AG10803 (cell line): ENCODE measurements at regions not wholly inside any gene's neighbourhood (a gene's known extent, or its start where the extent isn't known, plus 50 kb on each side); places are given as distances from the start of the nearest gene placed in this dataset.
A peak's percentile ranks its signal among the peaks of the same experiment; 100 is the strongest.

Source experiments
- DNase-seq: peaks from one replicate; pipeline ENCODE4 v3.0.0; 2010; ENCODE audit warnings: low read depth
- H3K4me3 ChIP-seq: 2 replicates; pipeline ENCODE4 v1.5.1; 2011; ENCODE audit warnings: mild to moderate bottlenecking, low read length, control low read depth
- TF ChIP-seq, protein P1 (sequence below): conservative IDR thresholded peaks from 2 replicates; pipeline ENCODE4 v1.5.1; 2011; ENCODE audit warnings: mild to moderate bottlenecking, low read length, control low read depth, inconsistent platforms

DNA sequence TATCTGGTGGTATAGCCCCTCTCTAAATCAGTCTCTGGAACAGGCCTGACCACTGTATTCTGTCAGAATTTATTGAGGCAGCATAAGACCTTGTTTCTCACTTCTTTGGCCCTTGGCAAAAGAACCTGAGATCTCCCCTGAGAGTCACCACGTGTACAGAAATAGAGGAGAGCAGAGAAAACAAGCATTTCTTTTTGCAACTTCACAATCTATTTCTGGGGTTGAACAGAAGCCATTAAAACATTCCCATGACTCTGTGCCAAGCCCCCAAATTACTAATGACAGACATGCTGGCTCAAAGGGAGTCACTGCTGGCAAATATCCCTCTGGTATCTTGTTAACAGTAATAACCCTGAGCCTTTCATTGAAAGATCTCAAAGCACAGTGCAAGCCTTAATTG is 395.3 kb downstream of the MAFB start:
- H3K4me3 ChIP-seq: no peak overlapping the region
- TF ChIP-seq, protein P1, sequence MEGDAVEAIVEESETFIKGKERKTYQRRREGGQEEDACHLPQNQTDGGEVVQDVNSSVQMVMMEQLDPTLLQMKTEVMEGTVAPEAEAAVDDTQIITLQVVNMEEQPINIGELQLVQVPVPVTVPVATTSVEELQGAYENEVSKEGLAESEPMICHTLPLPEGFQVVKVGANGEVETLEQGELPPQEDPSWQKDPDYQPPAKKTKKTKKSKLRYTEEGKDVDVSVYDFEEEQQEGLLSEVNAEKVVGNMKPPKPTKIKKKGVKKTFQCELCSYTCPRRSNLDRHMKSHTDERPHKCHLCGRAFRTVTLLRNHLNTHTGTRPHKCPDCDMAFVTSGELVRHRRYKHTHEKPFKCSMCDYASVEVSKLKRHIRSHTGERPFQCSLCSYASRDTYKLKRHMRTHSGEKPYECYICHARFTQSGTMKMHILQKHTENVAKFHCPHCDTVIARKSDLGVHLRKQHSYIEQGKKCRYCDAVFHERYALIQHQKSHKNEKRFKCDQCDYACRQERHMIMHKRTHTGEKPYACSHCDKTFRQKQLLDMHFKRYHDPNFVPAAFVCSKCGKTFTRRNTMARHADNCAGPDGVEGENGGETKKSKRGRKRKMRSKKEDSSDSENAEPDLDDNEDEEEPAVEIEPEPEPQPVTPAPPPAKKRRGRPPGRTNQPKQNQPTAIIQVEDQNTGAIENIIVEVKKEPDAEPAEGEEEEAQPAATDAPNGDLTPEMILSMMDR: no peak
- peak; percentile 38 for DNase-seq

DNA sequence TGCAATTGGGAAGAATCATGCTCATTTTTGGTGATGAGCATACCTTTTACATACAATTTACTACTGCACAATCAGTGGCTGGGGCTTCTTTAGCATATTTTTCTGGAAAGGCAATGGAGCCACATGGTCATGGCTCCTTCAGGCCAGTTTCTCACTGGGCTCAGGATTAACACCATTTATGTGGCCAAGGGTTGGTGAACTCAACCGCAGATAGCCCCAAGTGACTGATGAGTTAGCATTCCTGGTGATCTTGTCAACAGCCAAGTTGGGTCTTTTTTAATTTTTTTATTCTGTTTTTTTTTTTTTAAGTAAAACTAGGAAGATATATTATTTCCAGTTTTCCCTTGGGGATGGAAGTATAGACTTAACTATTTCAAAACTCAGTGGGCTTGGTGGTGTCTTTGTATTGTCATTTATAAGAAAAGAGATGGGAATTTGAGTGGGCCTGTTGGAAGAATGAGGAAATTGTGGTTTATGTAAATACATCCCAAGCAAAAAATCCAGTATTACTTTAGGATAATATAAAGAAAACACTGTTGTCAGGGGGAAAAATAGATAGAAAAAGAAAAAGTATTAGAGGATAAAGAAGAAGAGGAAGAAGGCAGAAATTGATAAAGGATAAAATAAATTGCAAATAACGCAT is 397.4 kb downstream of the MAFB start:
- no peak overlapping the region for H3K4me3 ChIP-seq
- TF ChIP-seq, protein P1: no peak
- DNase-seq: no peak

DNA sequence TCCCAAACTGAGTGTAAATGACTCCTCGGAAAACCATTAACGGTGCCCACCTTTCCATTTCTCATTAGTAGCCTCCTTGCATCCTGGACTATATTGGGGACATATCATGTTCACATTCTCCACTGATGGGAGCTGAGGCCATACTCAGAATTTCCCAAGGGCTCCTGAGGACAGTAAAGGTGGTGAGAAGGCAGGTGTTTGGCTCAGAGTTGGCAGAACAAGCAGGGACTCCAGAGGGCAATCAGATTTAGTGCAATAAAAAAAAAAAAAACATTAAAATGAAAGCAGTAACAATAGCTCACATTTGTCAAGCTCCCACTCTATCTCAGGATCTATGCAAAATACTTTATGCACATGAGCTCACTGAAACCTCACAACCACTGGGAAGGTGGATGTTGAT is 401.4 kb downstream of the MAFB start:
- no peak for DNase-seq
- TF ChIP-seq, protein P1: no peak
- no peak overlapping the region for H3K4me3 ChIP-seq

DNA sequence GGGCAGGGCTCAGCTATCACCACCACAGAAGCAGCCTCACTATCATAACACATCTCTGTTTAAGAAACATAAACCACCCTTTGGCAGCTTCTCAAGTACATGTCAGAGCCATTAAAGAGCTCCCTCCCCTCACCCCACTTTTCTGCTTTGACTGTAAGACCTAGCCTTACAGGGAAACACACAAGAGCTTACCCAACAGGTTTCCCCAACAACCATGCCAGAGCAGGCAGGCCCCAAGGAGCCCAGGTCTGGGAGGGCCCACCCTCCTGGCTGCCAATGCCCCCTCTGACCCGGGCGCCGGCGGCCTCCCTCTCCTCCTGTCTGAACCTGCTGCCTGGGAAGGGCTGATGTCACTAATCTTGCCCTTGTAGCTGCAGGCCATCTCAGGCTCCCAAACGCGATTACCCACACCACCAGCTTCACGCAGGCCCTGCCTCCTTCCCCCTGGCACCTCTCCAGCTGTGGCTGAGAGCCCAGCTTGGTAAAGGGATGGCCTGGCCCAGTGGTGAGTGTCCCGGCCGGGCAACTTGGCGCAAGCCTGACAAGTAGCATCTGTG is 402.0 kb downstream of the MAFB start:
- no peak overlapping the region for H3K4me3 ChIP-seq
- no peak for DNase-seq
- TF ChIP-seq, protein P1: no peak

DNA sequence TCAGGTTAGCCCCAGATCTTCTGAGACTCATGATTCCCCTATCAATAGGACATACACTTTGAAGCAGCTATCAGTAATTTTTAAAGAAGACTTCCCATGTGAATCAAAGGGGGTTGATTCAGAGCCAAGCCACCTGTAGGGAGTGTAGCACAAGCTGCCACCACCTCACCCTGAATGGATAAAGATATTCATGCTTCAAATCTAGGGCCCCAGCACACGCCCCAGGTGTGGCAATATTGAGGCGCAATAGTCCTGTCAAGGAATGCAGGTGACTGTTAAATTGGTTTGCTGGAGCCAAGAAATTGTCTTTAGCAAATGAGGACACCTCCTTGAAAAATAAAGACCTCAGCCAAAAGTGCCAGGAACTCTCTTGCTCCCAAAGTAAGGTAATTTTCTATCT is 404.4 kb downstream of the MAFB start:
- H3K4me3 ChIP-seq: no peak overlapping the region
- no peak for DNase-seq
- TF ChIP-seq, protein P1: no peak

DNA sequence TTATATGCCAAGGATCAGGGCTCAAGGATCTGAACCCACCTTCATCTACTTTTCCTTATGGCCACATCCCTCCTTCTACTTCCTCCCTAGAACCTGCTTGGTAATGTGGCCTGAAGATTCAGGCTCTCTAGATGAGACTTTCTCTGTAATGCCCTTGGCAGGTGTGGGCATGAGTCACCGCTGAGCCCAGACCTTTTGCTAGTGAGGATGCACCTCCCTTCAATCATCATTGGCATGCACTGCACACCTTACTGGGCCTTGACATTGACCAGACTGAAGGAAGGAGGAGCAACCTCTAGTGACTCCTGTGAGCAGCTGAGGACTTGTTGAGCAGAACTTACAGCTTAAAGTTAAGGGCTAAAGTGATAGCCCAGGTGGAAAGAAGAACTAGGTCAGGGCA is 405.3 kb downstream of the MAFB start:
- TF ChIP-seq, protein P1: no peak
- no peak for DNase-seq
- H3K4me3 ChIP-seq: no peak overlapping the region

DNA sequence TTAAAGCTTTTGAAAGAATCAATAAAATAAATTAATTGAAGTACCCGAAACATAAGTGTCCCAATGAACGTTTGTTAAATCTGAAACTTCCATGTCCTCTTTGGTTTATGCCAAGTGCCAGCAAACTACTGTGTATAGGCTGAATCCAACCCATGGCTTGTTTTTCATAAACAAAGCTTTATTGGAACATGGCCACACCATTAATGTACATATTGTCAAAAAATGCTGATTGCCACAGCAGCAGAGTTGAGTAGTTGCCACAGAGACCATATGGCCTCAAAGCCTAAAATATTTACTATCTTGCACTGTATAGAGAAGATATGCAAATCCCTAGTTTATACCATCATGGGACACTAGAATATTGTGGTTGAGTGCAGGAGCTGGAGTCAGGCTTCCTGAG is 406.1 kb downstream of the MAFB start:
- no peak for DNase-seq
- no peak overlapping the region for H3K4me3 ChIP-seq
- TF ChIP-seq, protein P1: no peak
